HG03280 (cell line): ENCODE measurements at regions not wholly inside any gene's neighbourhood (a gene's known extent, or its start where the extent isn't known, plus 50 kb on each side); places are given as distances from the start of the nearest gene placed in this dataset.

Experiments
- ATAC-seq: cut with Tn5 transposase; IDR thresholded peaks from one replicate; pipeline ENCODE4 v1.9.1; 2021; ENCODE audit warnings: mild to moderate bottlenecking, moderate library complexity; ENCODE audit not compliant: unreplicated experiment

- ATAC-seq, result no peak
Observed at GRCh38 chr5:165527577-165527976, 2022.2 kb downstream of the MAT2B start.

- no peak for ATAC-seq
Observed at GRCh38 chr5:165538065-165538464, 2032.6 kb downstream of the MAT2B start.

- ATAC-seq, result no peak
Observed at GRCh38 chr5:165559645-165560044, 2054.2 kb downstream of the MAT2B start.

- ATAC-seq, result no peak
Observed at GRCh38 chr5:165560648-165561047, 2055.2 kb downstream of the MAT2B start.

GRCh38 chr5:165565911-165566310 is 2060.5 kb downstream of the MAT2B start:
- ATAC-seq, result no peak

GRCh38 chr5:165569551-165569950 is 2064.1 kb downstream of the MAT2B start:
- no peak for ATAC-seq

- no peak for ATAC-seq
Observed at GRCh38 chr5:165573445-165573844, 2068.0 kb downstream of the MAT2B start.

- no peak for ATAC-seq
Observed at GRCh38 chr5:165574100-165574499, 2068.7 kb downstream of the MAT2B start.

- no peak for ATAC-seq
Observed at GRCh38 chr5:165576678-165577275, 2071.4 kb downstream of the MAT2B start.

- ATAC-seq, result no peak
Observed at GRCh38 chr5:165579911-165580310, 2074.5 kb downstream of the MAT2B start.

GRCh38 chr5:165594693-165595092 is 2089.3 kb downstream of the MAT2B start:
- no peak for ATAC-seq

- no peak for ATAC-seq
Observed at GRCh38 chr5:165602529-165602928, 2097.1 kb downstream of the MAT2B start.

- ATAC-seq, result no peak
Observed at GRCh38 chr5:165607026-165607425, 2101.6 kb downstream of the MAT2B start.

GRCh38 chr5:165609871-165610270 is 2104.5 kb downstream of the MAT2B start:
- no peak for ATAC-seq

- ATAC-seq, result no peak
Observed at GRCh38 chr5:165616490-165617405, 2111.3 kb downstream of the MAT2B start.

- no peak for ATAC-seq
Observed at GRCh38 chr5:165617491-165617890, 2112.1 kb downstream of the MAT2B start.

GRCh38 chr5:165620394-165620793 is 2115.0 kb downstream of the MAT2B start:
- ATAC-seq, result no peak

GRCh38 chr5:165622864-165623536 is 2117.6 kb downstream of the MAT2B start:
- ATAC-seq, result no peak

- no peak for ATAC-seq
Observed at GRCh38 chr5:165624166-165624946, 2118.9 kb downstream of the MAT2B start.

GRCh38 chr5:165626161-165626560 is 2120.7 kb downstream of the MAT2B start:
- ATAC-seq, result no peak
